CD4-positive, CD25-positive, alpha-beta regulatory T cell (primary cell): ENCODE measurements at regions not wholly inside any gene's neighbourhood (a gene's known extent, or its start where the extent isn't known, plus 50 kb on each side); places are given as distances from the start of the nearest gene placed in this dataset.
"Not testable (repeated sequence)": the region's sequence is repeated elsewhere in the genome, so short reads cannot be mapped to it uniquely, and the experiment has no call there.

ENCODE experiments used
- ATAC-seq, 2 donors: fragments of 150-1000 bp; cut with Tn5 transposase; one replicate each; pipeline ENCODE4 v1.10.0; 2021; ENCODE audit warnings: low read depth in 2 of 2, moderate number of reproducible peaks in 2 of 2, moderate library complexity in 1 of 2
- DNase-seq, 3 donors: peaks; one replicate each; pipeline versions ENCODE4 v3.0.0 to v3.0.0-alpha.2; 2012 to 2022; ENCODE audit warnings: mixed read lengths in 1 of 3
- H3K27ac ChIP-seq: one replicate; pipeline ENCODE4 v1.7.0; 2013; ENCODE audit warnings: mild to moderate bottlenecking, low read length; ENCODE audit not compliant: insufficient read depth, poor library complexity, severe bottlenecking
- H3K27me3 ChIP-seq: one replicate; pipeline ENCODE4 v1.7.0; 2013; ENCODE audit warnings: low read length; ENCODE audit not compliant: control insufficient read depth, insufficient read depth
- H3K36me3 ChIP-seq: one replicate; pipeline ENCODE4 v1.7.0; 2013; ENCODE audit warnings: mild to moderate bottlenecking, low read length, moderate library complexity; ENCODE audit not compliant: control insufficient read depth, insufficient read depth
- H3K4me1 ChIP-seq: 2 replicates; pipeline ENCODE4 v1.7.0; 2013; ENCODE audit warnings: mild to moderate bottlenecking, low read length; ENCODE audit not compliant: insufficient read depth, control insufficient read depth, poor library complexity, severe bottlenecking
- H3K4me3 ChIP-seq: one replicate; pipeline ENCODE4 v1.7.0; 2013; ENCODE audit warnings: low read depth, mild to moderate bottlenecking, low read length, moderate library complexity
- H3K9me3 ChIP-seq, 2 experiments: 1 replicate in 1 of 2; 2 replicates in 1 of 2; pipeline ENCODE4 v1.7.0; 2013; ENCODE audit warnings: low read length in 2 of 2, mild to moderate bottlenecking in 1 of 2, moderate library complexity in 1 of 2; ENCODE audit not compliant: control insufficient read depth in 2 of 2
- H3K27ac Mint-ChIP-seq, 3 donors: one replicate each; pipeline ENCODE4 v1.8.0; 2020 to 2022; ENCODE audit warnings: mild to moderate bottlenecking in 3 of 3, mixed read lengths in 3 of 3, moderate library complexity in 2 of 3
- H3K27me3 Mint-ChIP-seq: one replicate; pipeline ENCODE4 v1.8.0; 2022; ENCODE audit warnings: mild to moderate bottlenecking, mixed read lengths
- H3K36me3 Mint-ChIP-seq: one replicate; pipeline ENCODE4 v1.8.0; 2020; ENCODE audit warnings: mixed read lengths
- H3K4me1 Mint-ChIP-seq, 4 donors: one replicate each; pipeline ENCODE4 v1.8.0; 2020 to 2022; ENCODE audit warnings: mixed read lengths in 4 of 4, mild to moderate bottlenecking in 1 of 4
- H3K4me3 Mint-ChIP-seq, 4 donors: one replicate each; pipeline ENCODE4 v1.8.0; 2020 to 2022; ENCODE audit warnings: mild to moderate bottlenecking in 4 of 4, mixed read lengths in 4 of 4, moderate library complexity in 3 of 4
- H3K9me3 Mint-ChIP-seq, 7 donors: one replicate each; pipeline ENCODE4 v1.8.0; 2020 to 2022; ENCODE audit warnings: mixed read lengths in 7 of 7, mild to moderate bottlenecking in 3 of 7, moderate library complexity in 2 of 7

DNA sequence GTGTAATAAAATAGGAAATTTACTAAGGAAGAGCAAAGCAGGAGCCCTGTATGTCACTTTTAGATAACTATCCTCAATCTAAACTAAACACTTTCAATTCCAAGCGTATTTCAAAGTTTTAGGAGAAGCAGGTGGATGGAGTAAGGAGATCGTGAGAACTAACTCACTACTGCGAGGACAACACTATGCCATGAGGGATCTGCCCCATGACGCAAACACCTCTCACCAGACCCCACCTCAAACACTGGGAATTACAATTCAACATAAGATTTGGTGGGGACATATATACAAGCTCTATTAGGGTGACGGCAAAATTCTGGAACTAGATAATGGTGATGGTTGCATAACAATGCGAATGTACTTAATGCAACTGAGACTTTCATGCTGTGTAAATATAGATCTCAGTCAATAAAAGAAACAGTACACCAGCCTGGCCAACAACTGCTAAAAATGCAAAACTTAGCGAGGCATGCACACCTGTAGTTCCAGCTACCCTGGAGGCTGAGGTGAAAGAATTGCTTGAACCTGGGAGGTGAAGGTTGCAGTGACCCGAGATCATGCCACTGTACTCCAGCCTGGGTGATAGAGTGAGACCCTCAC, 99.0 kb downstream of the SYT15 start:
- not testable (repeated sequence) for H3K27me3 Mint-ChIP-seq, H3K27me3 ChIP-seq, H3K36me3 ChIP-seq, DNase-seq, H3K36me3 Mint-ChIP-seq, H3K9me3 Mint-ChIP-seq, ATAC-seq, H3K27ac Mint-ChIP-seq, H3K4me1 ChIP-seq, H3K4me1 Mint-ChIP-seq, H3K27ac ChIP-seq, H3K4me3 Mint-ChIP-seq, H3K4me3 ChIP-seq, H3K9me3 ChIP-seq

DNA sequence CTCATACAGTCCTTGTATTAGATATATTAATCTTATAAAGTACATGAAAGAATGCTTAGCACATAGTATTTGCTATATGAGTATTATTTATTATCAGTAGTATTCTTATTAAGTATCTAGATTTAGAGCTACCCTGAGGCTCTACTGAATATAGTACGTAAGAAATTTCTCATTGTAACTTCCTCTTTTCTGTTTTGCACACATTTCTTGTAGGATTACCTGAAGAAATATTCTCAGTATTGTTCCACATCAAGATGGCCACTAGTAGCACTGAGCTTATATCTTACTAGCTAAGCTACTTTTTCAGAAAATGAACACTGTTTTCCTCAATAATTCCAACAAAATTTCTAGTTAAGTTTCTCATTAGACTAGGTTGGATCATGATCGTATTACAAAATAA, 112.5 kb downstream of the SYT15 start:
- H3K36me3 ChIP-seq, H3K27me3 Mint-ChIP-seq, H3K27ac ChIP-seq, H3K4me3 ChIP-seq, H3K4me1 ChIP-seq, ATAC-seq, H3K36me3 Mint-ChIP-seq, H3K4me3 Mint-ChIP-seq, H3K4me1 Mint-ChIP-seq, H3K9me3 ChIP-seq, H3K9me3 Mint-ChIP-seq, H3K27ac Mint-ChIP-seq, DNase-seq, H3K27me3 ChIP-seq: not testable (repeated sequence)

GRCh38 chr10:46693218-46693617, 114.3 kb downstream of the SYT15 start:
- H3K4me3 ChIP-seq, H3K36me3 Mint-ChIP-seq, H3K36me3 ChIP-seq, H3K4me3 Mint-ChIP-seq, H3K9me3 Mint-ChIP-seq, H3K4me1 Mint-ChIP-seq, H3K4me1 ChIP-seq, ATAC-seq, H3K9me3 ChIP-seq, H3K27ac Mint-ChIP-seq, H3K27me3 Mint-ChIP-seq, H3K27me3 ChIP-seq, H3K27ac ChIP-seq: not testable (repeated sequence)
- peak in 1 of 3 donors; percentile 2 for DNase-seq

DNA sequence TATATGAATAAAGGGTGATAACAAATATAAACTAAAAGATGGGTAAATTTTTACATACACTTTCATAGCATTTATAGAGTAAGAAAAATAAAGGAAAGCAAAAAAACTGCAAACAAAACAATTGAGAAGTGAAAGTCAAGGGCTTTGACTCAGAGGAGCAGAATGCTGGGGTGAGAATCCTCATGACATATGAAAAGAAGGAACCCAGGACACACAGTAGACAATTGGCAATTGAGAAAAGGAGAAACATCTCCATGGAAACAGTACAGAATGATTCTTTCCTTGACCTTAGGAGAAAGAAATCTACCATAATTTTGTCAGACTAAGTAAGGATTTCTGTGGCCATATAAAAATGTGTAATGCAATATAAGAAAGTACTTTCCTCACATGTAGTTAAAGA, 138.3 kb downstream of the SYT15 start:
- H3K4me1 Mint-ChIP-seq, H3K4me1 ChIP-seq, H3K36me3 Mint-ChIP-seq, H3K4me3 Mint-ChIP-seq, DNase-seq, H3K9me3 ChIP-seq, H3K27me3 Mint-ChIP-seq, H3K27me3 ChIP-seq, H3K9me3 Mint-ChIP-seq, H3K36me3 ChIP-seq, H3K27ac ChIP-seq, H3K4me3 ChIP-seq, H3K27ac Mint-ChIP-seq, ATAC-seq: not testable (repeated sequence)

DNA sequence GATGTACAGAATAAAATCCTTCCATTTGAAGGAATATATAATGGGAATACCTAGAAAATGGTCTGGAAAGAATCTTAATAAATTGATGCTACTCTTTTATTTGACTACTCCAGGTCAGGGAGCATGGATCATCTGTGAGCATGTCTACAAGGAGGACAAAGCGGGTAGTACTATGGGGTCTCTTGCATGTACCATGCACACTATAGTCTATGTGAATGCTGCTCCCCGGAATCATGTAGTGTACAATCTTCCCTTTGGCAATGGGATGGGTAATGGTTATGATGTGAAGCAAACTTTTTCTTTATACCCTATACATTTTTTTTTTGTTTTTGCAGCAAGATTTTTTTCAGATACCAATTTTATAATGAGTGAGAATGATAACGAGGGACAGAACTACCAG, 139.1 kb downstream of the SYT15 start:
- not testable (repeated sequence) for H3K4me1 Mint-ChIP-seq, H3K27ac Mint-ChIP-seq, H3K9me3 Mint-ChIP-seq, H3K4me3 Mint-ChIP-seq, ATAC-seq, H3K9me3 ChIP-seq, H3K4me1 ChIP-seq, H3K36me3 Mint-ChIP-seq, H3K27me3 Mint-ChIP-seq, H3K36me3 ChIP-seq, H3K4me3 ChIP-seq, H3K27ac ChIP-seq, DNase-seq, H3K27me3 ChIP-seq

- H3K9me3 ChIP-seq, ATAC-seq, H3K27me3 Mint-ChIP-seq, H3K36me3 ChIP-seq, H3K4me3 Mint-ChIP-seq, H3K9me3 Mint-ChIP-seq, H3K27ac Mint-ChIP-seq, H3K27me3 ChIP-seq, H3K4me1 ChIP-seq, DNase-seq, H3K27ac ChIP-seq, H3K4me3 ChIP-seq, H3K36me3 Mint-ChIP-seq, H3K4me1 Mint-ChIP-seq: not testable (repeated sequence)
Measured at GRCh38 chr10:46720386-46720785, 141.5 kb downstream of the SYT15 start.

DNA sequence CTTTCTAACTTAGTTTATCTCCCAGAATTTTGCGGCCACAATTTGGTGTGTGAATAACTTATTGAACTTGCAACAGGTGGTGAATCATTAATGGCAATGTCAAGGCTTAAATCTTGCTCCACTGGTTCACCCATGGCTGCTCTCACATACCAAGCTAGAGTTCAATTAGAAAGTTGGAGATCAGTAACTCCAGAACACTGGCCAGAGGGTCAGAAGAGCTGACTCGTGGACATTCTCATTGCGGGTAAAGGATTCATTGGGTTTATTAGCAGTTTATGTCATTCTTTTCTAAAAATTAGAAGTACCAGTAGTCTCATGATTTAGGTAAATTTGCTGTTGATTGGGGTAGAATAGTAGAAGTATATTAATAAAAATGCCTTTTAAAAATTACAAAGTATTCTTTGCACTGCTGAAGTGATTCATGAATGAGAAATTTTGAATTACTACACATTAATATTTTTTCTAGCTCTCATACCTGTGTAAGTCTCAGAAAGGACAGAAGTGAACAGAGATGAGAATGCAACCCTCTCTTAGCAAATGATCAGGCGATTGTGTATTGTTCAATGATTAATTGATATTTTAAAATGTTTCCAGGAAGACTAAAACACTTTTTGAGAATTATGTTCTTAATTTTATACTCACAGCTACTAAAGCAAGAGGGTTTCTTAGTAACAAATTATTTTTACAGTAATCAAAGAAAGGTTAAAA, 142.0 kb downstream of the SYT15 start:
- not testable (repeated sequence) for H3K4me3 Mint-ChIP-seq, H3K4me1 Mint-ChIP-seq, H3K9me3 Mint-ChIP-seq, H3K27ac ChIP-seq, H3K27me3 ChIP-seq, DNase-seq, H3K27me3 Mint-ChIP-seq, H3K4me1 ChIP-seq, H3K9me3 ChIP-seq, H3K36me3 ChIP-seq, H3K4me3 ChIP-seq, ATAC-seq, H3K27ac Mint-ChIP-seq, H3K36me3 Mint-ChIP-seq

- not testable (repeated sequence) for H3K27ac ChIP-seq, H3K9me3 Mint-ChIP-seq, H3K27me3 ChIP-seq, DNase-seq, H3K4me3 ChIP-seq, H3K27me3 Mint-ChIP-seq, H3K9me3 ChIP-seq, H3K36me3 ChIP-seq, H3K4me1 ChIP-seq, ATAC-seq, H3K4me3 Mint-ChIP-seq, H3K27ac Mint-ChIP-seq, H3K36me3 Mint-ChIP-seq, H3K4me1 Mint-ChIP-seq
Measured at GRCh38 chr10:46724258-46724657, 145.3 kb downstream of the SYT15 start.
